EH (cell line): ENCODE measurements at regions not wholly inside any gene's neighbourhood (a gene's known extent, or its start where the extent isn't known, plus 50 kb on each side); places are given as distances from the start of the nearest gene placed in this dataset.
"Not testable (repeated sequence)": the region's sequence is repeated elsewhere in the genome, so short reads cannot be mapped to it uniquely, and the experiment has no call there.

ENCODE experiments used
- DNase-seq: peaks from one replicate; pipeline ENCODE4 v3.0.0-alpha.2; 2015; ENCODE audit warnings: low read depth

DNA sequence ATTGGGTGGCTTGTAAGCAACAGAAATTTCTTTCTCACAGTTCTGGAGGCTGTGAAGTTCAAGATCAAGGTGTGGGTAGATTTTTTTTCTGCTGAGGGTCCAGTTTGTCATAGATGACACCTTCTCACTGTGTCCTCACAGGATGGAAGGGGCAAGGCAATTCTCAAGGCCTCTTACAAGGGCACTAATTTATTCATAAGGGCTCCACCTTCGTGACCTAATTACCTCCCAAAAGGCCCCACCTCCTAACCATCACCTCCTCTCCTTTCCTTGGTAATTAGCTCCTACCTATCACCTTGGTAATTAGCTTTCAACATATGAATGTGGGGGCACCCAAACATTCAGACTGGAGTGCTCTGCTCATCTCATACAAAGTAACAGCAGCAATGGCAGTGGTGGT lies 92.3 kb upstream of the CD44 start:
- no peak for DNase-seq

- no peak for DNase-seq
These were observed 91.8 kb upstream of the CD44 start for GRCh38 chr11:35047179-35047578.

- DNase-seq, result no peak
These were observed 91.2 kb upstream of the CD44 start for GRCh38 chr11:35047769-35048168.

GRCh38 chr11:35048346-35048745 lies 90.6 kb upstream of the CD44 start:
- DNase-seq, result not testable (repeated sequence)

- DNase-seq, result no peak
These were observed 89.0 kb upstream of the CD44 start for GRCh38 chr11:35049859-35050531.

DNA sequence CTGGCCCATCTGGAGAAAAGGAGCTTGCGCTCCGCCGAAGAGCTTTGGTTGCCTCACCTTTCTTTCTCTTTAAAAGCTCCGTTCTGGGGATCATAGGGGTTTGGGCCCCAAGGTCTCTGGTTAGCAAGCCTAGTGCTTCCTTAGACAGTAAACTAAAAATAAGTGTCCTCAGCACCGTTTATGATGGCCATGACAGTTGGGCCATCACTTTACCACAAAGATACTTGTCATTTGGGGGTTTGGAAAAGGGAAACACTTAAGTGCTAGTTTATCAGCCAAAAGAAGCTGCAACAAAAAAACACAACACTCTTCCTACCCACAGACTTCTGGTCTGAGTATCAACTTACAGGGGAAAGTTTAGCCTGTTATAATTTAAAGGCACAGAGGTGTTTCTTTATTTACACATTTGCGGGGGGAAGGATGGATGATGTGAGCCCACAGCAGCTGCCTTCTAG lies 88.4 kb upstream of the CD44 start:
- DNase-seq, result no peak

- DNase-seq, result no peak
These were observed 82.4 kb upstream of the CD44 start for GRCh38 chr11:35056391-35057093.

- DNase-seq, result no peak
These were observed 80.9 kb upstream of the CD44 start for GRCh38 chr11:35057926-35058668.

DNA sequence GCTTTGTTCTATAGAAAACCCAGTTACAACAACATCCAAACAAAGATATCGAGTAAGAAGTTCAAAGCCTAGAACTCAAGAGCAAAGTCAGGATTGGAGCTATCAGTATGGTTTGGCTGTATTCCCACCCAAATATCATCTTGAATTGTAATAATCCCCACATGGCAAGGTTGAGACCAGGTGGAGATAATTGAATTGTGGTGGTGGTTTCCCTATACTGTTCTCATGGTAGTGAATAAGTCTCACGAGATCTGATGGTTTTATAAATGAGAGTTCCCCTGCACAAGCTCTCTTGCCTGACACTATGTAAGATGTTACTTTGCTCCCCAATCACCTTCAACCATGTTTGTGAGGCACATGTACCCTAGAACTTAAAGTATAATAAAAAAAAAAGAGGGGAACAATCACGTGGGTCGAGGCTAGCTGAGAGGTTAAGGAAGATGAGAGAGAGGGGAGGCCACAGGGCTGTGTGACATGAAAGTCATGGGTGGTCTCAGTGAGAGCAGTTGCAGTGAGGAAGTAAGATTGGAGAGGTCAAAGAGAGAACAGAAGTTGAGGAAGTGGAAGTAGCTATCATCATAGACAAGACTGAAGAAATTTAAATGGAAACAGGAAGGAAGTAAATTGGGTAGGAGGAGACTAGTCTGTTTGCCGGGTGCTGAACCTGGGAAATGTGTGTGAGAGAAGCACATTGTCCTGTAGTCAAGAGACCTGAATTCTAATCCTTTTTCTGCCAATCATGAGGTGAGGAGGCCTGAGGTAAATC lies 80.1 kb upstream of the CD44 start:
- no peak for DNase-seq

DNA sequence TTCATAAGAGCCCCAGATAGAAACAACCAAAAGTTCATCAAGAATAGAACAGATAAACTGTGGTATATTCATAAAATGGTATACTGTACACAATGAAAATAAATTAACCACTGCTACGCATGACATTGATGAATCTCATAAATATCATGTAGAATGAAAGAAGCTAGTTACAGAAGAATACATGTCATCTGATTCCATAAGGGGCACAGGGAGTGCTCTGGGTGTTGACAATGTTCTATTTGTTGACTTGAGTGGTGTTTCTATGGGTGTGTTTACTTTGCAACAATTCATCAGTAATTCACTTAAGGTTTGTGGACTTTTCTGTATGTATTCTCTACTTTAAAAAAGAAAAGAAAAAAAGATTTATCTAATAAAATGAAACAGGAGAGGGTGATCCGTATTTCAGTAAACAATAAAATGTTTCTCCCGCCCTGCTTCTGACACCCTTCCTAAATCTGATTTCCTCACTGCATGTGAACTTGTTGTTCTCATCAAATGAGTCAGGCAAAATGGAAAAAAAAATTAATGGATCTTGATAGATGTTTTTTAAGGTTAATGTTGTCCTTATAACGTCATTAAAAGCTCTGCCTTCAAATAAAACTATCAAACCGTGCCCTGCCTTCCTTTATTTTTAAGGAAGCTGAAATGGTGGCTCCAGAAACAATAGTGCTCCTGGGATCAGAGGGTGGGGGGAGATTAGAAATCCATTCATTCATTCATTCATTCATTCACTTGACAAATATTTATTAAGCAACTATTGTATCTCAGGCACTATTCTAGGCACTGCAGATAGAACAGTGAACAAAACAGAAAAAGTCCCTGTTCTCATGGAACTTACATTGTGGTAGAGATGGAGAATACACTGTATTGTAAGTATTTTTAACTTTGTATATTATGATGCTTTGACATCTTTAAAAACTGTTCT lies 77.2 kb upstream of the CD44 start:
- DNase-seq, result peak; percentile 27

DNA sequence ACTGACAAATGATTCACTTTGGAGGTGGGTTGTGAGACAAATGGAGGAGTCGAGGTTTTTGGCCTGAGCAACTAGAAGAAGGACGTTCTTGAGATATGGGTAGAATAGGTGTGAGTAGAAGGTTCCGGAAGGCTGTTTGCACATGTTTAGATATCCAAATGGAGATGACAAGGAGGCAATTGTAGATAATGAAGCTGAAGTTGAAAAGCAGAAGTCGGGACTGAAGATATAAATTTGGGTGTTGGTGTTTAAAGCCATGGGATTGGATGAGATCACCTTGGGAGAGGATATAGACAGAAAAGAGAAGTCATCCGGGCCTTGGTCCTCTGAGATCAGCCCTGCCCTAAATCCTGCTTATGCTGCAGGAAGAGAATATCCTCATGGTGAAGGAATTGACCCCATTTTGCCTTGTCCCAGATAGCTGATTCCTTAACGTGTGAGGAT lies 75.5 kb upstream of the CD44 start:
- no peak for DNase-seq

- DNase-seq, result peak; percentile 92
These were observed 74.7 kb upstream of the CD44 start for GRCh38 chr11:35064114-35064800.

GRCh38 chr11:35065566-35065965 lies 73.4 kb upstream of the CD44 start:
- DNase-seq, result peak; percentile 87

- DNase-seq, result no peak
These were observed 72.9 kb upstream of the CD44 start for GRCh38 chr11:35066030-35066429.

GRCh38 chr11:35066783-35067423 lies 72.1 kb upstream of the CD44 start:
- no peak for DNase-seq

- DNase-seq, result no peak
These were observed 67.2 kb upstream of the CD44 start for GRCh38 chr11:35071722-35072121.

DNA sequence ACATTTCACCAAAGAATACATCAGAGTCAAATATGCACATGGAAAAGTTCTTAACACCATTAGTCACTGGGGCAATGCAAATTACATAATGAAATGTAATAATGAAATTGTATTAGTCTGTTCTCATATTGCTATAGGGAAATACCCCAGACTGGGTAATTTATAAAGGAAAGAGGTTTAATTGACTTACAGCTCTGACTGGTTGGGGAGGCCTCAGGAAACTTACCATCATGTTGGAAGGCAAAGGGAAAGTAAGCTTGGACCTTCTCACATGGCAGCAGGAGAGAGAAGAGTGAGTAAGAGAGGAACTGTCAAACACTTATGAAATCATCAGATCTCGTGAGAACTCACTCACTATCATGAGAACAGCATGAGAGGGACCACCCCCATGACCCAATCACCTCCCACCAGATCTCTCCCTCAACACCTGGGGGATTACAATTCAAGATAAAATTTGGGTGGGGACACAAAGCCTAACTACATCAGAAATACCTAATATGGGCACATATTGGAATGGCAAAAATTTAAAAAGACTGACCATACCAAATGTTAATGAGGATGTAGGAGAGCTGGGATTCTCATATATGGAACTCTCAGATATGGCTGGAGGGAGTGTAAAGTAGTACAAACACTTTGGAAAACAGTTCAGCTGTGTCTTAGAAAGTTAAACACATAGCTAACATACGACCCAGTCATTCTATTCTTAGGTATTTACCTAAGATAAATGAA lies 65.1 kb upstream of the CD44 start:
- peak; percentile 53 for DNase-seq

DNA sequence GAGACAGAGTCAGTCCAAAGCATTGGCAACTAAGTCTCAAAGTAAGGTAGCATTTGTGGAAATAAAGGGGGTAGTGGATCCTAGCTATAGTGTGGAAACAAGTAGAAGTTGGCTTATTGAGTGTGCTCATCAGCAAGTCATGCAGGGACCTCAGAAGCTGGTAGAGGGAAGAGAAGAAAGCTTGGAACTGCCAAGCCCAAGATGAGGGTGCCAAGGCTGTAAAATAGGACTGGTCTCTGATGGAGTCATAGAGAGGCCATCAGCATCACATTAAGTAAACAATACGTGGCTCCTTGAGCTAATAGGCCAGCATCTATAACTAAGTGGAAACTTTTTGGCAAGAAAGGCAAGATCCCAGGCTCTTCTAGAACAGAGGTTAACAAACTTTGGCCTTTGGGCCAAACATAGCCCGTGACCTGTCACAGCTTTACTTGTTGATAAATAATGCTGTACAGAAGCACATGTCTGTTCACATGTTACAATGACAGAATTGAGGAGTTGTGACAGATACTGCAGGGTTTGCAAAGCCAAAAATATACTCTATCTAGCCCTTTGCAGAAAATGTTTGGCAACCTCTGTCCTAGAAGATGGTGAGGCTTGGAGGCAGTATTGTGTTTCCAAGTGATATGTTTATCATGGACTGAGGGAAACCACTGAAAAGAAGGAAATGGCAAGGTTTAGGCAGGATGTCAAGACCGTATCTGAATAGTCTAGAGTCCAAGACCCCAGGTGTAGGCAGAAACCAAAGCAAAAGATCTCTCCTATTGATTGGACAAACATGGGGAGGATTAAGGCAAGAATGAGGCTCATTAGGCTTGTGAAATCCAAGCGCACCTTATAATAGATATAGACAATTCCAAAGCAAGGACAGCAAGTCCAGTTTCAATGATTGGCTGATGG lies 62.5 kb upstream of the CD44 start:
- DNase-seq, result no peak
